Liver (tissue), 8 donors: ENCODE measurements at regions not wholly inside any gene's neighbourhood (a gene's known extent, or its start where the extent isn't known, plus 50 kb on each side); places are given as distances from the start of the nearest gene placed in this dataset.

Experiments used
- DNase-seq: peaks from one replicate; pipeline ENCODE4 v3.0.0-alpha.2; 2017; ENCODE audit warnings: low spot score
- H3K27ac ChIP-seq, 2 donors: one replicate each; pipeline ENCODE4 v1.7.0; 2013; ENCODE audit warnings: inconsistent platforms in 2 of 2, low read length in 2 of 2, control low read depth in 1 of 2, low read depth in 1 of 2, mild to moderate bottlenecking in 1 of 2
- H3K27me3 ChIP-seq, 4 donors: one replicate each; pipeline versions ENCODE4 v1.6.1 to v1.7.0; 2013; ENCODE audit warnings: low read length in 3 of 4, inconsistent platforms in 1 of 4, mild to moderate bottlenecking in 1 of 4, moderate library complexity in 1 of 4; ENCODE audit not compliant: control insufficient read depth in 4 of 4, insufficient read depth in 4 of 4
- H3K36me3 ChIP-seq, 4 donors: one replicate each; pipeline versions ENCODE4 v1.6.1 to v1.7.0; 2013; ENCODE audit warnings: low read length in 3 of 4, mild to moderate bottlenecking in 3 of 4, low read depth in 1 of 4, moderate library complexity in 1 of 4; ENCODE audit not compliant: control insufficient read depth in 4 of 4, insufficient read depth in 3 of 4
- H3K4me1 ChIP-seq, 4 donors: one replicate each; pipeline versions ENCODE4 v1.6.1 to v1.7.0; 2013; ENCODE audit warnings: low read length in 3 of 4, mild to moderate bottlenecking in 3 of 4, moderate library complexity in 1 of 4; ENCODE audit not compliant: control insufficient read depth in 4 of 4, insufficient read depth in 4 of 4
- H3K4me3 ChIP-seq, 3 donors: one replicate each; pipeline versions ENCODE4 v1.6.1 to v1.7.0; 2013; ENCODE audit warnings: low read length in 3 of 3, control low read depth in 1 of 3, low read depth in 1 of 3, mild to moderate bottlenecking in 1 of 3
- H3K9ac ChIP-seq, 2 donors: one replicate each; pipeline ENCODE4 v1.7.0; 2013; ENCODE audit warnings: low read length in 2 of 2, mild to moderate bottlenecking in 2 of 2, moderate library complexity in 2 of 2, control low read depth in 1 of 2, low read depth in 1 of 2
- H3K9me3 ChIP-seq, 4 donors: one replicate each; pipeline versions ENCODE4 v1.6.1 to v1.7.0; 2013; ENCODE audit warnings: low read length in 3 of 4; ENCODE audit not compliant: control insufficient read depth in 4 of 4
- ATF3 ChIP-seq: IDR thresholded peaks from 2 replicates; pipeline ENCODE4 v1.6.1; 2016; ENCODE audit warnings: antibody characterized with exemption
- CTCF ChIP-seq: fragments of 150-350 bp; IDR thresholded peaks from 2 replicates; pipeline ENCODE4 v1.5.1; 2017; ENCODE audit warnings: improper control_type of control experiment, low read depth, low read length; ENCODE audit not compliant: missing input control
- EGR1 ChIP-seq, 2 donors: IDR thresholded peaks; 2 replicates each; pipeline ENCODE4 v1.6.1; 2016 to 2018; ENCODE audit warnings: antibody characterized with exemption in 2 of 2, low read depth in 2 of 2
- FOXA1 ChIP-seq: IDR thresholded peaks from 2 replicates; pipeline ENCODE4 v1.6.1; 2016; ENCODE audit warnings: antibody characterized with exemption
- FOXA2 ChIP-seq: IDR thresholded peaks from 2 replicates; pipeline ENCODE4 v1.6.1; 2016; ENCODE audit warnings: antibody characterized with exemption
- GABPA ChIP-seq, 2 donors: IDR thresholded peaks in 1 of 2; conservative IDR thresholded peaks in 1 of 2; 2 replicates each; pipeline ENCODE4 v1.6.1; 2016; ENCODE audit warnings: antibody characterized with exemption in 2 of 2, mild to moderate bottlenecking in 1 of 2, moderate library complexity in 1 of 2
- HNF4A ChIP-seq, 2 donors: conservative IDR thresholded peaks; 2 replicates each; pipeline ENCODE4 v1.6.1; 2016; ENCODE audit warnings: antibody characterized with exemption in 2 of 2, mild to moderate bottlenecking in 2 of 2
- HNF4G ChIP-seq: IDR thresholded peaks from 2 replicates; pipeline ENCODE4 v1.6.1; 2016; ENCODE audit warnings: antibody characterized with exemption
- JUND ChIP-seq, 2 donors: IDR thresholded peaks; 2 replicates each; pipeline ENCODE4 v1.6.1; 2016; ENCODE audit warnings: antibody characterized with exemption in 2 of 2
- MAX ChIP-seq: IDR thresholded peaks from 2 replicates; pipeline ENCODE4 v1.6.1; 2016; ENCODE audit warnings: antibody characterized with exemption
- NR2F2 ChIP-seq: IDR thresholded peaks from 2 replicates; pipeline ENCODE4 v1.6.1; 2016; ENCODE audit warnings: antibody characterized with exemption
- RAD21 ChIP-seq, 2 donors: IDR thresholded peaks; 2 replicates each; pipeline ENCODE4 v1.6.1; 2016; ENCODE audit warnings: antibody characterized with exemption in 2 of 2, mild to moderate bottlenecking in 2 of 2
- REST ChIP-seq: IDR thresholded peaks from 2 replicates; pipeline ENCODE4 v1.6.1; 2016; ENCODE audit warnings: antibody characterized with exemption, mild to moderate bottlenecking
- RXRA ChIP-seq, 2 donors: IDR thresholded peaks; 2 replicates each; pipeline ENCODE4 v1.6.1; 2017 to 2018; ENCODE audit warnings: antibody characterized with exemption in 2 of 2, mild to moderate bottlenecking in 1 of 2
- SP1 ChIP-seq: IDR thresholded peaks from 2 replicates; pipeline ENCODE4 v1.6.1; 2018; ENCODE audit warnings: antibody characterized with exemption, mild to moderate bottlenecking
- ZBTB33 ChIP-seq: IDR thresholded peaks from 2 replicates; pipeline ENCODE4 v1.6.1; 2016; ENCODE audit warnings: antibody characterized with exemption
- WGBS: extraction: QIAGEN DNeasy Blood & Tissue Kit; methylation state at CpG from one replicate; pipeline ENCODE4 v1.1.7; 2013; 5-methylcytosine and 5-hydroxymethylcytosine counted together
- donor health status: healthy.
- donor health status: healthy.
- donor health status: healthy.
- donor health status: healthy.
- donor health status: healthy.

- H3K36me3 ChIP-seq: no peaks in the 10 kb centered on the region
- H3K4me1 ChIP-seq: no peaks in the 10 kb centered on the region
- no peak for DNase-seq
- 80% methylated on average over 2 of the region's 2 CpGs for WGBS
- H3K9ac ChIP-seq: no peak overlapping the region
- no peaks in the 10 kb centered on the region for H3K27me3 ChIP-seq
- no peak overlapping the region for H3K27ac ChIP-seq
- TF ChIP-seq HNF4A (conservative IDR thresholded peaks at IDR 0.05) (no peak), CTCF (no peak), ATF3 (no peak), EGR1 (IDR thresholded peaks at IDR 0.05; ENCODE audit: low read depth in 2 of 2) (no peak), NR2F2 (no peak), RAD21 (IDR thresholded peaks at IDR 0.05) (no peak), RXRA (IDR thresholded peaks at IDR 0.05) (no peak), REST (no peak), FOXA1 (no peak), FOXA2 (no peak), GABPA (IDR thresholded peaks at IDR 0.05 in 1 of 2, conservative IDR thresholded peaks at IDR 0.05 in 1 of 2) (no peak), ZBTB33 (no peak), SP1 (no peak), MAX (no peak), JUND (IDR thresholded peaks at IDR 0.05) (no peak)
- H3K4me3 ChIP-seq: no peak overlapping the region
- no peaks in the 10 kb centered on the region for H3K9me3 ChIP-seq
These were observed 438.3 kb downstream of the NXPH1 start for GRCh38 chr7:8871716-8872115.

- no peaks in the 10 kb centered on the region for H3K27me3 ChIP-seq
- TF ChIP-seq CTCF (no peak), REST (no peak), HNF4G (no peak)
- no peak for DNase-seq
- H3K9ac ChIP-seq: no peak overlapping the region
- H3K4me1 ChIP-seq: no peaks in the 10 kb centered on the region
- no peaks in the 10 kb centered on the region for H3K36me3 ChIP-seq
- H3K4me3 ChIP-seq: no peak overlapping the region
- WGBS: 70% methylated on average over 2 of the region's 2 CpGs
- H3K9me3 ChIP-seq: no peaks in the 10 kb centered on the region
- H3K27ac ChIP-seq: no peak overlapping the region
These were observed 448.5 kb downstream of the NXPH1 start for GRCh38 chr7:8881916-8882315.
